ENCODE measurements at regions not wholly inside any gene's neighbourhood (a gene's known extent, or its start where the extent isn't known, plus 50 kb on each side); places are given as distances from the start of the nearest gene placed in this dataset.

DNA sequence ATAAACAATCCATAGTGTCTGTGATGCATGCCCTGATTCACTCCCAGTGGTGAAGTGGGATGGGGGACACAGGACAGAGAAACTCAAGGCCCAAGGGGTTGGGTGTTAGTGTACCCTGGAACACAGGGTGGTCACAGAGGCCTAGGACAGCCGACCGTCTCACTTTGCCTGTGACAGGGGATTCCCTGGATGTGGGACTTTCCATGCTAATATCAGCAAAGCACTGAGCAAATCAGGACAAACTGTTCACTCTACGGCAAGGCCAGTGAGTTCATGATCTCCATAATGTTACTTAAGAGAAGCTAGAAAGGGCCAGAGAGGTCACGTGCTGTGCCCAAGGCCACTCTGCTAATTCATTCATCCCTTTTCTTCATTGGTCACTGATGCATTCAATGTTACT, 158.7 kb upstream of the RBPJ start:
- TF ChIP-seq, protein P1, sequence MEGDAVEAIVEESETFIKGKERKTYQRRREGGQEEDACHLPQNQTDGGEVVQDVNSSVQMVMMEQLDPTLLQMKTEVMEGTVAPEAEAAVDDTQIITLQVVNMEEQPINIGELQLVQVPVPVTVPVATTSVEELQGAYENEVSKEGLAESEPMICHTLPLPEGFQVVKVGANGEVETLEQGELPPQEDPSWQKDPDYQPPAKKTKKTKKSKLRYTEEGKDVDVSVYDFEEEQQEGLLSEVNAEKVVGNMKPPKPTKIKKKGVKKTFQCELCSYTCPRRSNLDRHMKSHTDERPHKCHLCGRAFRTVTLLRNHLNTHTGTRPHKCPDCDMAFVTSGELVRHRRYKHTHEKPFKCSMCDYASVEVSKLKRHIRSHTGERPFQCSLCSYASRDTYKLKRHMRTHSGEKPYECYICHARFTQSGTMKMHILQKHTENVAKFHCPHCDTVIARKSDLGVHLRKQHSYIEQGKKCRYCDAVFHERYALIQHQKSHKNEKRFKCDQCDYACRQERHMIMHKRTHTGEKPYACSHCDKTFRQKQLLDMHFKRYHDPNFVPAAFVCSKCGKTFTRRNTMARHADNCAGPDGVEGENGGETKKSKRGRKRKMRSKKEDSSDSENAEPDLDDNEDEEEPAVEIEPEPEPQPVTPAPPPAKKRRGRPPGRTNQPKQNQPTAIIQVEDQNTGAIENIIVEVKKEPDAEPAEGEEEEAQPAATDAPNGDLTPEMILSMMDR (IDR thresholded peaks at IDR 0.05), result no peak

DNA sequence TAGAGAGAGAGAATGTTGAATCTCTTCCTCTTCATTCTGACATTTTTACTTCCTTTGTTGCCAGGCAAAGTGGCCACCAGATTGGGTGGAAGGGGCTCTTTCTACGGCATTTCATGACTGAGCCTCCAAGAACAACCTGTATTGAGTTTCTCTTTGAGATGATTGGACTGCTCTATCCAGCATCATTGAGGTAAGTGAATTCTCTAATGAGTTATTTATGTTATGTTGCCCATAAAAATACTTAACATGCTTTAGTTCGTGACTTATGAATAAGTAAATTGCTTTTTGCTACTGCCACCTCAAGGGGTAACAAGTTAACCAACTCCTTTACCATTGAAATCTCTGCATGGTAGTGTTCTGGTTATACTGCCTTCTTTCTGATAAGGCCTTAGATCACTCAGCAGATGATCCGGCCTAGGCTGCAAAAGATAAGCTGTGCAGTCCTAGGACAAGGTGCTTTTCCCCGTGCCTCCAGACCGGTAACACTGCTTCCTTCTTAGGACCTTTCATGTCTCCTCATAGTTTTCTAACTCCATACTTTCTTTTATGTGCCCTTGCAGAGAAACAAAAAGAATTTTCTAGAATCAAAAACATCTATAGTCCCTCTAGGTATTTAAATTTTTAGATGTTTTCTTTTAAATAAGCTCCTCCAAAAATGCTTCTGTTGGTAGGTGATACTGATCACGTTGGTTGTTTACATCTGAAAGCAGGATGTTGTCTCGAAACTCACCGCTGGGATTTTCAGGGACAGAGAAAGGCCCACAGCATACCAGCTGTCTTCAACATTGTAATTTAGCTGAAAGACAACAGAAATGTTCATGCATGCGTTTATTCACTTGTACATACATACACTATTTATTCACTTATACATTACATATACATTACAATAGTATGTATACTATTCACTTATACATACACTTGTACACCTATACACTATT, 157.1 kb upstream of the RBPJ start:
- TF ChIP-seq, protein P1 (IDR thresholded peaks at IDR 0.05), result no peak

- TF ChIP-seq, protein P1 (IDR thresholded peaks at IDR 0.05), result no peak
These were observed 149.3 kb upstream of the RBPJ start for GRCh38 chr4:26171501-26171900.

DNA sequence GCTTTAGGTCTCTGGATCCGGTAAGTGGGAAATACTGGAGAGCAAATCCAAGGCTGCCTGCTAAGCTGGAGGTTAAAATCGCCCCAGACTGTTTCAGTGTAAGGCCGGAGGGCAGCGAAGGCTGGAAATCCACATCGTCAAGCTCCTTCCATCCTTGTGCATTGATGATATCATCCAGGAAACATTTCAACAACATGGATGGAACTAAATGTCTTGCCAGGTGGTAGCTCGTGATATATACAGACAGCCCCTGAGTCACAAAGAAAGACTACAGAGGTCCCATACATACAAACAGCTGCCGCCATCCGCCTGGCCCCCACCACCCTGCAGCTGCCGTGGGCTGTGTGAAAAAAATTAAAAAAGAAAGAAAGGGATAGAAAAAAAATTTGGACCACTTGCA, 148.9 kb upstream of the RBPJ start:
- TF ChIP-seq, protein P1 (IDR thresholded peaks at IDR 0.05), result no peak

GRCh38 chr4:26173619-26174018, 147.2 kb upstream of the RBPJ start:
- TF ChIP-seq, protein P1 (IDR thresholded peaks at IDR 0.05), result no peak

DNA sequence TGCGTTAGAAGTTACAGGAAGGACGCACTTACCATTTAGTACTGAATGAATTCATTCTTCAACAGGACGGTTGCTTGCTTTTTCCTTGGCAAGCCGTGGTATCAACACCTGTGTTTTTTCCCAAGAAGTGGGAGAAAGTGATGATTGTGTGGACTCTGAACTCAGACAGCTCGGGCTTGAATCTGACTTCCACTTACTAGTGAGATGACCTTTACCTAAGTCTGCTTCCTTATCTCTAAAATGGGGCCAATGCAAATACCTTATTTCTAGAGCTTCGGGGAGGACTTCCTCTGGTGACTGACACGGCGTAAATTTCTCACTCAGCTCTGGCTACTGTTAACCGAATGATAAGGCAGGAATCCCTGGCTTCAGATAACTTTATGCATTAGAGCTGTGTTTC, 146.8 kb upstream of the RBPJ start:
- TF ChIP-seq, protein P1 (IDR thresholded peaks at IDR 0.05), result no peak

DNA sequence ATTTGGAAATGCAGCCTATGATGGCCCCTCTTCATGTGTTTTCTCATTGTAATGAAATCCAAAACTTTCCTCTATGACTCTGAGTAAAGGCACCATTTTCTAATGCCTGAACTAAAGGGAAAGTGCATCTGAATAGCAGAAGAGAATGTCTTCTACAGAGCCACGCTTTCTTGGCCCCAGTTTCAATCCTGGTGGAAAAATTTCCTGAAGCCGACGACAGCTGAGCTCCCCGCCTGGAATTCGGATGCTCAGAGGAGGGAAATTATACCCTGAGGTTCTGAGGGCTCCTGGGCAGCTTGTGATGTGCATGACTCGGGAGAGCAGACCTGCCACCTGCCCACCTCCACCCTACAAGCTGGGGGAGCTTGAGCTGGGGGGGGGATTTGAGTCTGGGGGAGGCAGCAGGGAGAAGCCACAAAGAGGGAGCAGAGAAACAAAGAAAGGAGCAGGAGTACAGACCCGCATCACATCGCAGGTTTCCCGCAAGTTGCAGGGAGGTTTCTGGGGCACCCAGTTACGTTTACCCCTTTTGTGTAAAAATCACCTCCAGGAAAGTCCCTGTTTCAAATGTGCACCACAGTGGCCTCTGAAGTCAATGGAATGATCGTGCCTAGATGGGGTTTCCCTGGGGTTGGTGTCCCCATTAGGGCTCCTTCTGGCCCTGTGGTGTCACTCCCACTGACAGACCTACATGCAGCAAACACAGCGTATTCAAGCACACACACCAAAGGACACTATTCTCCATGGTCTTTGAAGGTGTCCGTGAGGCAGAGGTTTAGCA, 145.6 kb upstream of the RBPJ start:
- TF ChIP-seq, protein P1 (IDR thresholded peaks at IDR 0.05), result no peak
